ENCODE measurements at regions not wholly inside any gene's neighbourhood (a gene's known extent, or its start where the extent isn't known, plus 50 kb on each side); places are given as distances from the start of the nearest gene placed in this dataset.

DNA sequence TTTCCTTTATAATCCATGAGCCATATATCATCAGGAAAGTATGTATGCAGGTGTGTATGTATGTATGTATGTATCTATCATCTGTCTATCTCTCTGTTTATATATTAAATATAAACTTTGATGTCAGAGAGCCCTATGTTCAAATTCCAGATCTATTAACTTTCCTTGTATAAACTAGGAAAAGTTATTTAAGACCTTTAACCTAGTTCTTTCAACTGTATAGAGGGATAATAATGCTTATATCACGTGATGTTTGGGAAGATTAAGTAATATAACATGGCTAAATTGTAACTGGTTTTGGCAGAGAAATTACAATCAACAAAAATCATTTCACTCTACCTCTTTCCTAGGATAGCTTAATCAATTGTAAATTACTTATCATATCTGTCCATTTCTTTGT, 628.3 kb upstream of the IGFBP3 start:
- no peak for TF ChIP-seq CTCF (IDR thresholded peaks at IDR 0.05; ENCODE audit: extremely low read depth, missing control alignments)
- no peak for DNase-seq (ENCODE audit: low spot score)

DNA sequence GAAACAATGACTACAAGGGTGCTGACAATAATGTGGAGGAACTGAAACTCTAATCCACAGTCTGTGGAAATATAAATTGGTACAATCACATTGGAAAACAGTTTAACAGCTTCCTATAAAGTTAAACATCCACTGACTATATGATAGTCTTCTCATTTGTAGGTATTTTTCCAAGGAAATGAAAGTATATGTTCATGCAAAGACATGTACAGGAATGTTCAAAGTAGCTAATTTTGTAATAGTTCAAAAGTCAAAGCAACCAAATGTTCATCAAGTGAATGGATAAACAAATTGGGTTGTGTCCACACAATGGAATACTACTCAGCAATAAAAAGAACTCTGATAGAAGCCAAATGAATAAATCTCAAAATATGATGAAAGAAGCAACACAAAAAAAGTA, 626.0 kb upstream of the IGFBP3 start:
- no peak for TF ChIP-seq CTCF (IDR thresholded peaks at IDR 0.05; ENCODE audit: extremely low read depth, missing control alignments)
- no peak for DNase-seq (ENCODE audit: low spot score)

DNA sequence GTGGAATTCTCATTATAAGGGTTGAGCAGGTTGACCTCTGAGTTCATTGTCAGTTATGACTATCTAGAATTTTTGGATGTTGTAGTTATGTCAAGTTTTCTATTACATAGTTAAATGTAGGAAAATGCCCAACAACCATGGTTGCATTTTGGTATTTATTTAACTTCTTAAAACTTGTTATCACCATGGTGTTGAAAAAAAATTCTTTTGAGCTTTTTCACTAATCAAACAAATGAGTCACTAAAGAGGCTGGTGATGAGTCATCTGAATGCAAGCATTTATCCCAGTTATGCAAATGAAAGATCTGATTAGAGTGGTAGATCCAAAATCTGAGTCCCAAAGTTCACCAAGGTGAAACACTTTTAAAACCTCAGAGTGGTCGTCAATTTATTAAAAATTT, 624.7 kb upstream of the IGFBP3 start:
- no peak for DNase-seq (ENCODE audit: low spot score)

GRCh38 chr7:46544396-46545008, 623.4 kb upstream of the IGFBP3 start:
- TF ChIP-seq CTCF (IDR thresholded peaks at IDR 0.05; ENCODE audit: extremely low read depth, missing control alignments): no peak
- no peak for DNase-seq (ENCODE audit: low spot score)

More for the DNA sequence above, 624.7 kb upstream of the IGFBP3 start:
- TF ChIP-seq CTCF (IDR thresholded peaks at IDR 0.05; ENCODE audit: extremely low read depth, missing control alignments): no peak

DNA sequence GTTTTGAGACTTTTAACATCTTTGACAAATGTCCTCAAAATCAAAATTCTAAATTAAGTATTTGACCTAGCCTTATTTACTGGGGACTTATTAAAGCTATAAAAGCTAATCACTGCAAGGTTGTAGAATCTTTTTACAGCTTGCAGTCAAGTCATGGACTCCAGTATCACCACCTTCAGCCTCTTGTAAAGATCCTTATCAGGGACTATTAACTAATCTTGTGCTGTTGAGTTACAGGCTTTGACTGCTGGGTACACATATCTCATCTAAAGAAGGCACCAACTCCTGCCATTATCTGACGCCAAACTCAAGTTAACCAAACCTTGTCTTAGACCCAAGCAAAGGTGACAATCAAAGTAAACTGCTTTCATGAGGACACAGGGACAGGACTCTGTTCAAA, 621.0 kb upstream of the IGFBP3 start:
- no peak for TF ChIP-seq CTCF (IDR thresholded peaks at IDR 0.05; ENCODE audit: extremely low read depth, missing control alignments)
- DNase-seq (ENCODE audit: low spot score): no peak

- no peak for TF ChIP-seq CTCF (IDR thresholded peaks at IDR 0.05; ENCODE audit: extremely low read depth, missing control alignments)
- DNase-seq (ENCODE audit: low spot score): no peak
Observed at GRCh38 chr7:46539892-46540483, 618.9 kb upstream of the IGFBP3 start.

DNA sequence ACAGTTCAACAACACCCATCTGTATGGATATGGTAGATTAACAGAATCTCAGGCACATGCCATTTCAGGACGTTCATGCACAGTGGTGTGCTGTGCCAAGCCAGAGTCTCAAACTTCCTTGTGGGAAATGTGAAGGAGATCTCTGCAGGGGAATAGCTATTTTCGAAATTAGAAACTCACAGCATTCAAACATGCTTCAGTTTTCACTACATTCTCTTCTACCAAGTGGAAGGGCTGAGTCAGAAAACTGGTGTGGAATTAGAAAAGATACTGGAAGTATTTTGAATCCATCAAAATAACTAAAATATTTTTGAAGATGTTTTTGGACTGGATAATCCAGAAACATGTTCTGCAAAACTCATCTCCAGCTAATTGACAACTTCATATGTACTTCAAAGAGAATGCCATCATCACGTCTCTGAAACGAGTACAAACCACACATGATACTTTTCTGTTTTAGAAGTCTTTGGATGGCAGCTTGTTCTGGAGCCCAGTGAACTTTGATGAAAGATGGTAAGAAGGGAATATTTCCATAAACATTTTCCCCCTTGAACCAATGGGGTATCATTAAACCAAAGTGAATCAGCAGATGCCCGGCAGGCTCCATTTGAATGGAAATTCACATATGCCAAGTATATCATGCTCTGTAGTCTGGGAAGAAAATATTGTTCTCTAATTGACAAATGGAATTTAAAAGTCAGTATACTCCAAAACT, 616.3 kb upstream of the IGFBP3 start:
- no peak for TF ChIP-seq CTCF (IDR thresholded peaks at IDR 0.05; ENCODE audit: extremely low read depth, missing control alignments)
- no peak for DNase-seq (ENCODE audit: low spot score)
